ENCODE measurements at regions not wholly inside any gene's neighbourhood (a gene's known extent, or its start where the extent isn't known, plus 50 kb on each side); places are given as distances from the start of the nearest gene placed in this dataset.

DNA sequence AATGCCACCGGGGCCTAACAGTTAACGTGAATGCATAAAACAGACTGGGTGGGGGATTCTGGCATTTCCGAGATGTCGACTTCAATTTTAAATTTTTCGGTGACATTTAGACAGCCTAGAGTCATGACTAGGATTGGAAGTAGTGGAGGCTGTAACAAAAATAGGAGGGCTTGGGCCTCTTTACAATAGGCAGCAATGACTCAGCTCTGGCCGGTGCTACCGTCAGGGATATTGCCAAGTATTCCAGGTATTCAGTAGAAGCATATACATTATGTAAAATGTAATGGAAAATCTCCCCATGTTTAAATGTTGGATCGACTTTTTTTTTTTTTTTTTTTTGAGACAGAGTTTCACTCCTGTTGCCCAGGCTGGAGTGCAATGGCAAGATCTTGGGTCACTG, 136.2 kb upstream of the STMND1 start:
- TF ChIP-seq CTCF (IDR thresholded peaks at IDR 0.05) (no peak), ZFX (IDR thresholded peaks at IDR 0.05; ENCODE audit: borderline replicate concordance) (no peak)

Measured in 22Rv1 (cell line).